Thoracic aorta (tissue), 2 donors: ENCODE measurements at regions not wholly inside any gene's neighbourhood (a gene's known extent, or its start where the extent isn't known, plus 50 kb on each side); places are given as distances from the start of the nearest gene placed in this dataset.
A peak's percentile ranks its signal among the peaks of the same experiment; 100 is the strongest.

Experiments used
- ATAC-seq: fragments of 150-250 bp; one replicate; pipeline ENCODE4 v1.8.0; 2017; ENCODE audit warnings: low read depth; ENCODE audit not compliant: insufficient number of reproducible peaks, low FRiP score
- DNase-seq: peaks from one replicate; pipeline ENCODE4 v3.0.0-alpha.2; 2020; ENCODE audit warnings: low spot score
- H3K27ac ChIP-seq, 2 donors: fragments of 200-600 bp; sonication (generic); 1 replicate in 1 of 2; 2 replicates in 1 of 2; pipeline ENCODE4 v1.5.1; 2016; ENCODE audit warnings: mild to moderate bottlenecking in 2 of 2, moderate library complexity in 2 of 2
- H3K27me3 ChIP-seq: fragments of 200-600 bp; sonication (generic); replicated peaks from 2 replicates; pipeline ENCODE4 v1.6.0; 2016; ENCODE audit warnings: mild to moderate bottlenecking; ENCODE audit not compliant: insufficient read depth
- H3K36me3 ChIP-seq: fragments of 200-600 bp; sonication (generic); one replicate; pipeline ENCODE4 v1.5.1; 2016
- H3K4me1 ChIP-seq, 2 donors: fragments of 200-600 bp; sonication (generic); 1 replicate in 1 of 2; 2 replicates in 1 of 2; pipeline versions ENCODE4 v1.5.1 to v1.6.0; 2016; ENCODE audit warnings: low read depth in 2 of 2, mild to moderate bottlenecking in 1 of 2; ENCODE audit not compliant: control insufficient read depth in 1 of 2
- H3K4me3 ChIP-seq: fragments of 200-600 bp; sonication (generic); 2 replicates; pipeline ENCODE4 v1.5.1; 2016; ENCODE audit warnings: mild to moderate bottlenecking
- H3K9me3 ChIP-seq: fragments of 200-600 bp; sonication (generic); 2 replicates; pipeline ENCODE4 v1.5.1; 2016
- TF ChIP-seq, protein P1 (sequence below): fragments of 200-600 bp; sonication (generic); IDR thresholded peaks from one replicate; pipeline ENCODE4 v1.5.1; 2019; ENCODE audit warnings: antibody characterized with exemption

DNA sequence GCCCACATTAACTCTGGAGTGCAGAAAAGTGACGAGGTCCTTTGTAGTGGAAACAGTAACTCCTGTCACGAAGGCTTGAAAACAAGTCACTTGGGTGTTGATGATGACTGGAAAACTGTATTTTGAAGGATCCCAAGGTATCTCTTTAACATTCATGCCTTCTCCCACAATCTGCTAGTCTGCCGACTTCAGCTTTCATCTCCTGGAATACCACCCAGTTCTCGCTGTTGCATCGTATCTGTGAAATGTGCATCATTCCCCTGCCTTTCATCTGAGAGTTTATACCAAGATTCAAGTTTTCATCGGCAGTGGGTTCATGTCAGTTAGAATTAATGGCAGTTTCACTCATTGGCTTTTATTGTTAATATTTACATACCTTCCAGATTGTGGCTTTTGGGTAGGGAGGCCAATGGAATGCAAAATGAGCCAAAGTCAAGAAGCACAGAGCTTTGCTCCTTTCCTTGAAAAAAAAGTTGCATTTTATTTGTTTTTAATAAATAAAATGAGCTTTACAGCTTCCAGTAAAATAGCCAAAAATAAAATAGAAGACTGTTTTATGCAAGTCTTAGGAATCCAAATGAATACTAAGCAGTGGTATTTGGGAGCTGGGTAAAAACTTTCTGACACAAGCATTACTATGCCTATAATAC is 575.2 kb upstream of the WWC1 start:
- no peak for ATAC-seq
- H3K36me3 ChIP-seq, result no peaks in the 10 kb centered on the region
- TF ChIP-seq, protein P1, sequence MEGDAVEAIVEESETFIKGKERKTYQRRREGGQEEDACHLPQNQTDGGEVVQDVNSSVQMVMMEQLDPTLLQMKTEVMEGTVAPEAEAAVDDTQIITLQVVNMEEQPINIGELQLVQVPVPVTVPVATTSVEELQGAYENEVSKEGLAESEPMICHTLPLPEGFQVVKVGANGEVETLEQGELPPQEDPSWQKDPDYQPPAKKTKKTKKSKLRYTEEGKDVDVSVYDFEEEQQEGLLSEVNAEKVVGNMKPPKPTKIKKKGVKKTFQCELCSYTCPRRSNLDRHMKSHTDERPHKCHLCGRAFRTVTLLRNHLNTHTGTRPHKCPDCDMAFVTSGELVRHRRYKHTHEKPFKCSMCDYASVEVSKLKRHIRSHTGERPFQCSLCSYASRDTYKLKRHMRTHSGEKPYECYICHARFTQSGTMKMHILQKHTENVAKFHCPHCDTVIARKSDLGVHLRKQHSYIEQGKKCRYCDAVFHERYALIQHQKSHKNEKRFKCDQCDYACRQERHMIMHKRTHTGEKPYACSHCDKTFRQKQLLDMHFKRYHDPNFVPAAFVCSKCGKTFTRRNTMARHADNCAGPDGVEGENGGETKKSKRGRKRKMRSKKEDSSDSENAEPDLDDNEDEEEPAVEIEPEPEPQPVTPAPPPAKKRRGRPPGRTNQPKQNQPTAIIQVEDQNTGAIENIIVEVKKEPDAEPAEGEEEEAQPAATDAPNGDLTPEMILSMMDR, result no peak
- H3K9me3 ChIP-seq, result no peaks in the 10 kb centered on the region
- no peaks in the 10 kb centered on the region for H3K27me3 ChIP-seq
- no peak for DNase-seq
- no peak overlapping the region for H3K27ac ChIP-seq
- H3K4me1 ChIP-seq, result no peaks in the 10 kb centered on the region
- H3K4me3 ChIP-seq, result no peak overlapping the region

DNA sequence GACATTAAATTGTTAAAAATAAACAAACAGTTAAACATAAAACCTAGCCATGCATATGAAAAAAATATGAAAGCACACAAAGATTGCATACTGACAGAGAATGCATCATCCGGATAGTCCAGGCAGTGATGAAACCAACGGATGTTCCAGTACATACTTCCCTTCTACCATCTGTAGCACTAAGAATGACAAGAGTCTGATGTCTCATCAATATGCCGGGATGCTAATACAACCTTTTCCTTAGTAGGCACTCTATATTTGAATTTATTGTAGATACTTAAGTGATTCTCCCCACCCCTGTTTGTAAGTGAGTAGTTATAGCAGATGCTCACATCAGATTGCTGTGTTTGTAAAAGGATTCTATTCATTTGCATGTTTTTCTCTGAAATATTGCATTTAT is 571.2 kb upstream of the WWC1 start:
- no peak for DNase-seq
- no peak overlapping the region for H3K4me3 ChIP-seq
- H3K27ac ChIP-seq, result no peak overlapping the region
- H3K36me3 ChIP-seq, result no peaks in the 10 kb centered on the region
- H3K9me3 ChIP-seq, result no peaks in the 10 kb centered on the region
- TF ChIP-seq, protein P1, result no peak
- H3K4me1 ChIP-seq, result no peaks in the 10 kb centered on the region
- no peak for ATAC-seq
- H3K27me3 ChIP-seq, result no peaks in the 10 kb centered on the region

GRCh38 chr5:167720676-167721260 is 570.7 kb upstream of the WWC1 start:
- DNase-seq (no peak), ATAC-seq (no peak)
- H3K9me3 ChIP-seq, result no peaks in the 10 kb centered on the region
- TF ChIP-seq, protein P1, result no peak
- H3K27ac ChIP-seq, result no peak overlapping the region
- H3K27me3 ChIP-seq, result no peaks in the 10 kb centered on the region
- H3K4me3 ChIP-seq, result no peak overlapping the region
- H3K4me1 ChIP-seq, result no peaks in the 10 kb centered on the region
- no peaks in the 10 kb centered on the region for H3K36me3 ChIP-seq

DNA sequence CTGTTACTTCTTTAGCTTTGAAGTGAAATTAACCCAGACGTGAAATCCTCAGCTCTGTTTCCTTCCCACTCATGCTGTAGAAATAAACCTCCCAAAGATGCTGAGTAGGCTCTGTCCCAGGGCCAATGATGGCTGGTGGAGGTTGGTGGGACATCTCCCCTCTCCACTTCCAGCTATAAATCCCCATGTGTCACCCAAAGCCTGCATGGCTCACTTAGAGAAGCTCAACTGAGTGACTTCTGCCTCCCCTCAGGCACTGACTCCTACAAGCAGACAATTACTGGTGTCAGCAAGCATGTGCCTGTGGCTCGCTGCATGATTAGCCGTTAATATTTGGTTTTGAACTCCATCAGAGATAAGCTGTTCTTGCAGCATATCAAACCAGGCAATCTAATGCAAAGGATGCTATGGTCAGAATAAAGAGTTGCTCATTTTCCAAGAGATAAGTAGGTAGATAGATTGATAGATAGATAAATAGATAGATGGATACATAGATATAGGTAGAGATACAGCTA is 569.5 kb upstream of the WWC1 start:
- Histone ChIP-seq H3K27me3 (no peaks in the 10 kb centered on the region), H3K36me3 (no peaks in the 10 kb centered on the region), H3K27ac (no peak overlapping the region), H3K4me1 (no peaks in the 10 kb centered on the region), H3K9me3 (no peaks in the 10 kb centered on the region), H3K4me3 (no peak overlapping the region)
- TF ChIP-seq, protein P1, result no peak
- no peak for DNase-seq
- ATAC-seq, result no peak

DNA sequence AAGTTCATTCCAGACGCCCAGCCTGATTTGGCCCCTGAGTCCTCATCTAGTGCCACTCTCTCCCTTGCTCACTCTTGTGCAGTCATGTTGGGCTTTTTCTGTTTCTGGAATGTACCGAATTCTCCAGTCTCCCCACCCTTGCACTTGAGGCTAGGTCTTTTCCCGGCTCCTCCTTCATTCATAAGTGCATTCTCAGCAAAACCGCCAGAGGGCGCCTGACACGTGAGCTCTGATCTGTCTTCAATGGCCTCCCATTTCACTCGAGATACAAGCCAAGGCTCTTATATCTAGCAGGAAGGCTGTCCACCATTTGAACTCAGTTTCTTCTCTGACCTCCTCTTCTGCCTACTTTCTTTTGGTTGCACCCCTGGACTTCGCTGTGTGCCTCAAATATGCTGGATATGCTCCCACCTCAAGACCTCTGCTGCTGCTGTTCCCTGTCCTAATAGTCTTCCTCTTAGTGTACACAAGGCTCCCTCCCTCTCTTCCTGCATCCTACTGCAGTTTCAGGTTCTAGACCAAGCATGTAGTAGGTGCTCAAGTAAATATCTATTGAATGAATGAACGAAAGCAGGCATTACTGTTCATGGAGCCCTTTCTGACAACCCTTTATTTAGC is 568.1 kb upstream of the WWC1 start:
- H3K27ac ChIP-seq, result no peak overlapping the region
- TF ChIP-seq, protein P1, result peak; percentile 86
- no peaks in the 10 kb centered on the region for H3K27me3 ChIP-seq
- ATAC-seq, result peak; percentile 62
- H3K4me3 ChIP-seq, result no peak overlapping the region
- no peaks in the 10 kb centered on the region for H3K4me1 ChIP-seq
- no peaks in the 10 kb centered on the region for H3K36me3 ChIP-seq
- H3K9me3 ChIP-seq, result no peaks in the 10 kb centered on the region
- DNase-seq, result peak; percentile 17
